Thyroid gland (tissue), 4 donors: ENCODE measurements at regions not wholly inside any gene's neighbourhood (a gene's known extent, or its start where the extent isn't known, plus 50 kb on each side); places are given as distances from the start of the nearest gene placed in this dataset.
A peak's percentile ranks its signal among the peaks of the same experiment; 100 is the strongest.

ENCODE experiments used
- DNase-seq, 2 donors: peaks; one replicate each; pipeline ENCODE4 v3.0.0-alpha.2; 2019
- H3K27ac ChIP-seq, 3 donors: fragments of 200-600 bp; sonication (generic); 1 replicate in 2 of 3; 2 replicates in 1 of 3; pipeline ENCODE4 v1.5.1; 2016 to 2019; ENCODE audit warnings: mild to moderate bottlenecking in 1 of 3, moderate library complexity in 1 of 3
- H3K27me3 ChIP-seq: fragments of 200-600 bp; sonication (generic); one replicate; pipeline ENCODE4 v1.5.1; 2019
- H3K36me3 ChIP-seq, 2 donors: fragments of 200-600 bp; sonication (generic); one replicate each; pipeline ENCODE4 v1.5.1; 2016 to 2019
- H3K4me1 ChIP-seq, 2 donors: fragments of 200-600 bp; sonication (generic); one replicate each; pipeline ENCODE4 v1.5.1; 2017 to 2019
- H3K4me3 ChIP-seq, 3 donors: fragments of 200-600 bp; sonication (generic); replicated peaks in 1 of 3; 1 replicate in 2 of 3; 2 replicates in 1 of 3; pipeline ENCODE4 v1.5.1; 2016; ENCODE audit warnings: mild to moderate bottlenecking in 1 of 3
- H3K9me3 ChIP-seq: fragments of 200-600 bp; sonication (generic); one replicate; pipeline ENCODE4 v1.5.1; 2017
- POLR2A ChIP-seq, 2 donors: fragments of 450-650 bp; IDR thresholded peaks; one replicate each; pipeline ENCODE4 v1.6.1; 2017; ENCODE audit warnings: antibody characterized with exemption in 2 of 2, mild to moderate bottlenecking in 2 of 2, moderate library complexity in 1 of 2
- WGBS, 2 donors: methylation state at CpG; one replicate each; pipeline ENCODE4 v1.1.5; 2017; 5-methylcytosine and 5-hydroxymethylcytosine counted together
- intact Hi-C: fragments of 100-400 bp; cut with DNase I; formaldehyde crosslinking; loops from one replicate; pipeline ENCODE4 v1.15.1; 2023
- TF ChIP-seq, protein P1 (sequence below), 6 experiments: fragments of 200-600 bp in 3 of 6; fragments of 450-650 bp in 3 of 6; sonication (generic) in 3 of 6; IDR thresholded peaks; one replicate each; pipeline ENCODE4 v1.5.1; 2016 to 2019; ENCODE audit warnings: antibody characterized with exemption in 6 of 6, mild to moderate bottlenecking in 2 of 6, inconsistent platforms in 1 of 6, moderate library complexity in 1 of 6

DNA sequence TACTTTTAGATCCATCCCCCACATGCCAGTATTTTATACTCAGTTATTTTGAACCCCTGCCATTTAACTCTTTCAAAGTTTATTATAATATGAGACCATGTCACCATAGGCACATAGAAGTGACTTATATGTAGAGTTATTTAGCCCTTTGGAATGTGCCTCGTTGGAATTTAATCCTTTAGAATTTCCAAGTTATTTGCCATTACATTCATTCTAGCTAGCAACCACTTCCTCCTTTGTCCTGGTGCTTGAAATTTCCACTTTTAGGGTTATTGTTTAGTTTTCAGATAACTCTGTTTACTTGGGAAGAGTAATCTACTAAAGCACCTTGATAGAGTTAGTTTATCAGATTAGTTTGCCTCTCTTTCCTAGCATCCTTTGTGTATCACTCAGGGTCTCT is 82.8 kb upstream of the TLE1 start:
- no peak overlapping the region for H3K4me3 ChIP-seq
- H3K27me3 ChIP-seq, result no peaks in the 10 kb centered on the region
- no peaks in the 10 kb centered on the region for H3K4me1 ChIP-seq
- no peak for DNase-seq
- no peak overlapping the region for H3K27ac ChIP-seq
- intact Hi-C loops, result no loop called here
- H3K9me3 ChIP-seq, result no peaks in the 10 kb centered on the region
- WGBS, 2 donors, result 23 to 24% methylated on average over 1 of the region's 1 CpG
- no peaks in the 10 kb centered on the region for H3K36me3 ChIP-seq
- TF ChIP-seq, protein P1, sequence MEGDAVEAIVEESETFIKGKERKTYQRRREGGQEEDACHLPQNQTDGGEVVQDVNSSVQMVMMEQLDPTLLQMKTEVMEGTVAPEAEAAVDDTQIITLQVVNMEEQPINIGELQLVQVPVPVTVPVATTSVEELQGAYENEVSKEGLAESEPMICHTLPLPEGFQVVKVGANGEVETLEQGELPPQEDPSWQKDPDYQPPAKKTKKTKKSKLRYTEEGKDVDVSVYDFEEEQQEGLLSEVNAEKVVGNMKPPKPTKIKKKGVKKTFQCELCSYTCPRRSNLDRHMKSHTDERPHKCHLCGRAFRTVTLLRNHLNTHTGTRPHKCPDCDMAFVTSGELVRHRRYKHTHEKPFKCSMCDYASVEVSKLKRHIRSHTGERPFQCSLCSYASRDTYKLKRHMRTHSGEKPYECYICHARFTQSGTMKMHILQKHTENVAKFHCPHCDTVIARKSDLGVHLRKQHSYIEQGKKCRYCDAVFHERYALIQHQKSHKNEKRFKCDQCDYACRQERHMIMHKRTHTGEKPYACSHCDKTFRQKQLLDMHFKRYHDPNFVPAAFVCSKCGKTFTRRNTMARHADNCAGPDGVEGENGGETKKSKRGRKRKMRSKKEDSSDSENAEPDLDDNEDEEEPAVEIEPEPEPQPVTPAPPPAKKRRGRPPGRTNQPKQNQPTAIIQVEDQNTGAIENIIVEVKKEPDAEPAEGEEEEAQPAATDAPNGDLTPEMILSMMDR (IDR thresholded peaks at IDR 0.05), result no peak
- TF ChIP-seq POLR2A (IDR thresholded peaks at IDR 0.05), result no peak

DNA sequence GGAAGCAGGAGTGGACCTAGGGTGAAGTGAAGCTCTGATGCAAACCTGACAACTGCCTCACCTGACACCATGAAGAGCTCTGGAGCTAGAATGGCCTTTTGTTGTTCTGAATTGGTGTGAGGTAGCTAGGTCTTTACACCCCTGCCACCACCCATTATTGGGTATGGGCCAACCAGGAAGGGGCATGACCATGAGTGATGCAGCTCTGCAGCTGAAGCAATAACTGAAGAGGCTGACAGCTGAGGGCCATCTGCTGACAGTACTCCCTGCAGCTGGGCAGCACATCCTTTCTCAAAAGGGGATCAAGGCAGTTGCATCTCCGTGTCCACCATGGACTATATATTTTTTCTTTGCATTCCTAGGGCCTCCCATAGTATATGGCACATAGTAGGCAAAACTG is 87.0 kb upstream of the TLE1 start:
- Histone ChIP-seq H3K27me3 (no peaks in the 10 kb centered on the region), H3K4me3 (no peak overlapping the region), H3K4me1 (no peaks in the 10 kb centered on the region), H3K36me3 (no peaks in the 10 kb centered on the region), H3K27ac (no peak overlapping the region), H3K9me3 (no peaks in the 10 kb centered on the region)
- TF ChIP-seq, protein P1 (IDR thresholded peaks at IDR 0.05), result no peak
- no peak for TF ChIP-seq POLR2A (IDR thresholded peaks at IDR 0.05)
- intact Hi-C loops, result no loop called here
- 75 to 86% methylated on average over 1 of the region's 1 CpG for WGBS, 2 donors
- DNase-seq, result no peak

- no peak overlapping the region for H3K4me3 ChIP-seq
- intact Hi-C loops, result no loop called here
- no peaks in the 10 kb centered on the region for H3K4me1 ChIP-seq
- H3K36me3 ChIP-seq, result no peaks in the 10 kb centered on the region
- TF ChIP-seq, protein P1 (IDR thresholded peaks at IDR 0.05), result no peak
- no peak for TF ChIP-seq POLR2A (IDR thresholded peaks at IDR 0.05)
- no peaks in the 10 kb centered on the region for H3K27me3 ChIP-seq
- H3K27ac ChIP-seq, result no peak overlapping the region
- H3K9me3 ChIP-seq, result no peaks in the 10 kb centered on the region
- DNase-seq, result peak; percentile 4 to 14
- 76 to 77% methylated on average over 2 of the region's 2 CpGs for WGBS, 2 donors
Observed at GRCh38 chr9:81776834-81777233, 87.5 kb upstream of the TLE1 start.

- no peak for TF ChIP-seq POLR2A (IDR thresholded peaks at IDR 0.05)
- TF ChIP-seq, protein P1 (IDR thresholded peaks at IDR 0.05), result no peak
- H3K27ac ChIP-seq, result no peak overlapping the region
- WGBS, 2 donors, result 59 to 67% methylated on average over 3 of the region's 3 CpGs
- H3K9me3 ChIP-seq, result no peaks in the 10 kb centered on the region
- DNase-seq, result no peak
- intact Hi-C loops, result no loop called here
- no peaks in the 10 kb centered on the region for H3K4me1 ChIP-seq
- H3K27me3 ChIP-seq, result no peaks in the 10 kb centered on the region
- H3K4me3 ChIP-seq, result no peak overlapping the region
- H3K36me3 ChIP-seq, result no peaks in the 10 kb centered on the region
Observed at GRCh38 chr9:81777482-81777881, 88.1 kb upstream of the TLE1 start.

- H3K27ac ChIP-seq, result no peak overlapping the region
- no peaks in the 10 kb centered on the region for H3K27me3 ChIP-seq
- intact Hi-C loops, result no loop called here
- 92 to 93% methylated on average over 10 of the region's 10 CpGs for WGBS, 2 donors
- no peaks in the 10 kb centered on the region for H3K9me3 ChIP-seq
- no peak overlapping the region for H3K4me3 ChIP-seq
- DNase-seq, result no peak
- H3K36me3 ChIP-seq, result no peaks in the 10 kb centered on the region
- TF ChIP-seq POLR2A (IDR thresholded peaks at IDR 0.05), result no peak
- TF ChIP-seq, protein P1 (IDR thresholded peaks at IDR 0.05), result no peak
- H3K4me1 ChIP-seq, result peaks cover 0 to under 1% of the 10 kb centered on the region in 2 donors
Observed at GRCh38 chr9:81782313-81782995, 93.1 kb upstream of the TLE1 start.
